T-helper 2 cell treated with Interferon-gamma antibody and Interleukin-4, amounts not matched to agents 100 ng/mL and 5 ng/mL, for 36 hours (primary cell): ENCODE measurements at regions not wholly inside any gene's neighbourhood (a gene's known extent, or its start where the extent isn't known, plus 50 kb on each side); places are given as distances from the start of the nearest gene placed in this dataset.

Source experiments
- intact Hi-C: fragments of 100-400 bp; cut with micrococcal nuclease; formaldehyde crosslinking; loops from one replicate; pipeline ENCODE4 v1.15.1; 2023

GRCh38 chr5:74294231-74294705 lies 346.3 kb downstream of the ENC1 start:
- intact Hi-C loops = no loop called here

GRCh38 chr5:74293182-74293581 lies 347.3 kb downstream of the ENC1 start:
- intact Hi-C loops = no loop called here

- intact Hi-C loops = no loop called here
Observed at GRCh38 chr5:74290634-74291241, 349.8 kb downstream of the ENC1 start.

GRCh38 chr5:74289691-74290090 lies 350.8 kb downstream of the ENC1 start:
- intact Hi-C loops = no loop called here

- intact Hi-C loops = no loop called here
Observed at GRCh38 chr5:74289238-74289637, 351.3 kb downstream of the ENC1 start.

- intact Hi-C loops = no loop called here
Observed at GRCh38 chr5:74288448-74289108, 351.9 kb downstream of the ENC1 start.

GRCh38 chr5:74288038-74288437 lies 352.5 kb downstream of the ENC1 start:
- intact Hi-C loops = no loop called here

GRCh38 chr5:74286734-74287695 lies 353.5 kb downstream of the ENC1 start:
- intact Hi-C loops = no loop called here

- intact Hi-C loops = no loop called here
Observed at GRCh38 chr5:74285675-74286280, 354.8 kb downstream of the ENC1 start.

- intact Hi-C loops = no loop called here
Observed at GRCh38 chr5:74282490-74282889, 358.0 kb downstream of the ENC1 start.

- intact Hi-C loops = no loop called here
Observed at GRCh38 chr5:74281166-74281565, 359.4 kb downstream of the ENC1 start.

GRCh38 chr5:74280306-74280705 lies 360.2 kb downstream of the ENC1 start:
- intact Hi-C loops = no loop called here

GRCh38 chr5:74279244-74279643 lies 361.3 kb downstream of the ENC1 start:
- intact Hi-C loops = no loop called here

GRCh38 chr5:74277418-74277817 lies 363.1 kb downstream of the ENC1 start:
- intact Hi-C loops = no loop called here

GRCh38 chr5:74275171-74275992 lies 365.1 kb downstream of the ENC1 start:
- intact Hi-C loops = no loop called here

GRCh38 chr5:74274326-74274725 lies 366.2 kb downstream of the ENC1 start:
- intact Hi-C loops = no loop called here

GRCh38 chr5:74272831-74273451 lies 367.6 kb downstream of the ENC1 start:
- intact Hi-C loops = no loop called here

GRCh38 chr5:74272024-74272775 lies 368.3 kb downstream of the ENC1 start:
- intact Hi-C loops = no loop called here

GRCh38 chr5:74268297-74268696 lies 372.2 kb downstream of the ENC1 start:
- intact Hi-C loops = no loop called here

- intact Hi-C loops = no loop called here
Observed at GRCh38 chr5:74266836-74267235, 373.7 kb downstream of the ENC1 start.
